ENCODE measurements at regions not wholly inside any gene's neighbourhood (a gene's known extent, or its start where the extent isn't known, plus 50 kb on each side); places are given as distances from the start of the nearest gene placed in this dataset.

GRCh38 chr6:134391205-134391604, 73.3 kb upstream of the SGK1 start:
- no peak for TF ChIP-seq EZH2 (IDR thresholded peaks at IDR 0.05; ENCODE audit: insufficient read depth, poor library complexity, severe bottlenecking)
- TF ChIP-seq EZH2phosphoT487 (IDR thresholded peaks at IDR 0.05; ENCODE audit: insufficient read depth, low read depth), result no peak
